Left kidney (tissue), 1 donor: ENCODE measurements at regions not wholly inside any gene's neighbourhood (a gene's known extent, or its start where the extent isn't known, plus 50 kb on each side); places are given as distances from the start of the nearest gene placed in this dataset.

Source experiments
- DNase-seq: peaks from one replicate; pipeline ENCODE4 v3.0.0-alpha.2; 2013

GRCh38 chr16:66137853-66138252 lies 228.6 kb upstream of the CDH5 start:
- DNase-seq = no peak

GRCh38 chr16:66136841-66137240 lies 229.7 kb upstream of the CDH5 start:
- no peak for DNase-seq

GRCh38 chr16:66135838-66136237 lies 230.7 kb upstream of the CDH5 start:
- DNase-seq = no peak

GRCh38 chr16:66135421-66135831 lies 231.1 kb upstream of the CDH5 start:
- no peak for DNase-seq

- DNase-seq = no peak
These were observed 231.6 kb upstream of the CDH5 start for GRCh38 chr16:66134875-66135274.

- DNase-seq = no peak
These were observed 232.7 kb upstream of the CDH5 start for GRCh38 chr16:66133643-66134338.

GRCh38 chr16:66131895-66132294 lies 234.6 kb upstream of the CDH5 start:
- no peak for DNase-seq

- DNase-seq = no peak
These were observed 235.2 kb upstream of the CDH5 start for GRCh38 chr16:66131156-66131807.

GRCh38 chr16:66130296-66130905 lies 236.1 kb upstream of the CDH5 start:
- no peak for DNase-seq

GRCh38 chr16:66129196-66129595 lies 237.3 kb upstream of the CDH5 start:
- no peak for DNase-seq

GRCh38 chr16:66128371-66128770 lies 238.1 kb upstream of the CDH5 start:
- no peak for DNase-seq

- DNase-seq = peak; percentile 37
These were observed 238.8 kb upstream of the CDH5 start for GRCh38 chr16:66127459-66128370.

- no peak for DNase-seq
These were observed 245.0 kb upstream of the CDH5 start for GRCh38 chr16:66121466-66121865.

- DNase-seq = no peak
These were observed 245.8 kb upstream of the CDH5 start for GRCh38 chr16:66120656-66121055.

- DNase-seq = no peak
These were observed 250.1 kb upstream of the CDH5 start for GRCh38 chr16:66116163-66117002.

GRCh38 chr16:66115373-66115772 lies 251.1 kb upstream of the CDH5 start:
- DNase-seq = no peak

- DNase-seq = no peak
These were observed 253.3 kb upstream of the CDH5 start for GRCh38 chr16:66113223-66113622.

GRCh38 chr16:66109677-66110076 lies 256.8 kb upstream of the CDH5 start:
- no peak for DNase-seq

GRCh38 chr16:66107661-66108060 lies 258.8 kb upstream of the CDH5 start:
- no peak for DNase-seq

GRCh38 chr16:66103211-66103610 lies 263.3 kb upstream of the CDH5 start:
- DNase-seq = no peak

- DNase-seq = no peak
These were observed 267.2 kb upstream of the CDH5 start for GRCh38 chr16:66099306-66099705.

GRCh38 chr16:66097751-66098150 lies 268.7 kb upstream of the CDH5 start:
- peak; percentile 13 for DNase-seq
